GM12872 (cell line): ENCODE measurements at regions not wholly inside any gene's neighbourhood (a gene's known extent, or its start where the extent isn't known, plus 50 kb on each side); places are given as distances from the start of the nearest gene placed in this dataset.

ENCODE experiments used
- CTCF ChIP-seq: IDR thresholded peaks from 3 replicates; pipeline ENCODE4 v1.5.1; 2011; ENCODE audit warnings: low read depth, mild to moderate bottlenecking, low read length, moderate library complexity; ENCODE audit not compliant: insufficient read depth

DNA sequence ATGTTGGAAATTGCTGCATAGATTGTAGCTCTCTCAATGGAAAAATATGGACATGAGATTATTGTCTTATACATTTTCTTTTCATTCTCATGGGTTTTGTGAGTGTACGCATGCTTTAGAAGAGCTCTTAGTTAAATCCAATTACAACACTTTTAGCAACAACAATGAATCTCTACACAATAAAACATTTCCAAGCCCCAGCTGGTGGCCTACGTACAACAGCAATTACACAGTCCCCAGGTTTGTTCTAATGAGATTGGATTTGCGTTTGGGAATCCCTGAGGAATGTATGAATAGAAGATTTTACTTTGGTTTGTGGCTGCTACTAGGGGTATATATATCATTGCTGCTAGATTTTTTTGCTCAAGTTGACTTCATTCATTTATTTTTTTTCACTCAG, 98.6 kb downstream of the FHDC1 start:
- TF ChIP-seq CTCF = no peak

GRCh38 chr4:153036931-153037482, 100.9 kb downstream of the FHDC1 start:
- no peak for TF ChIP-seq CTCF

DNA sequence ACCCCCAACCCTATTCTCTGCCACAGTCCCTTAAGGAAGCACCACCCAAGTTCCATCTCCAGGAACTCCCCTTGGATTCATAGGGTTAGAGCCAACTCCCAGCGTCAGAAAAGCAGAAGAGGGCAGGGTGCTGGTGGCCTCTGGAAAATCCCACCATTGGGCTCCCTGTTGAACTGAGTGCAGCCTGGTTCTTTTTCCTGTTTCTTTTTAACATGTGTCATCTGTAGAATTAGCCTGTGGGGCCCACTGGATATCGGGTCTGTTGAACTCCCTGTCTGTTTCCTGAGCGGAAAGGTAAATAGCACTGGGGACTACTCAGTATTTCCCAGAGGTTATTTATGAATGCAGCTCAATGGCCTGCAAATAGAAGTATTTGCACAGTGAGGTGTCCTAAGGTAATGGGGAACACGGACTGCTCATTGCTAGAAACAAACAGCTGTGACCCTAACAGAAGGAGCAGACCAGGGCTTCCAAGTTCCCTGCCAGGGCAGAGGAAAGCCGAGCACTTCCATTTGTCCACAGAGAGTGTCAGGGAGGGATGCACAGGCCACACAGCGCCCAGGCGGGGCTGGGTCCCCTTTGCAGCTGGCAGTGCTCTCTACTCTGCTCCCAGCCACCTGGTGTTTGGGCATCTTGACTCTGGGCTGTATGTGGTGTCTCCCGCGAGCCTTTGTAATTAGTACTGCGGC, 102.6 kb downstream of the FHDC1 start:
- no peak for TF ChIP-seq CTCF

DNA sequence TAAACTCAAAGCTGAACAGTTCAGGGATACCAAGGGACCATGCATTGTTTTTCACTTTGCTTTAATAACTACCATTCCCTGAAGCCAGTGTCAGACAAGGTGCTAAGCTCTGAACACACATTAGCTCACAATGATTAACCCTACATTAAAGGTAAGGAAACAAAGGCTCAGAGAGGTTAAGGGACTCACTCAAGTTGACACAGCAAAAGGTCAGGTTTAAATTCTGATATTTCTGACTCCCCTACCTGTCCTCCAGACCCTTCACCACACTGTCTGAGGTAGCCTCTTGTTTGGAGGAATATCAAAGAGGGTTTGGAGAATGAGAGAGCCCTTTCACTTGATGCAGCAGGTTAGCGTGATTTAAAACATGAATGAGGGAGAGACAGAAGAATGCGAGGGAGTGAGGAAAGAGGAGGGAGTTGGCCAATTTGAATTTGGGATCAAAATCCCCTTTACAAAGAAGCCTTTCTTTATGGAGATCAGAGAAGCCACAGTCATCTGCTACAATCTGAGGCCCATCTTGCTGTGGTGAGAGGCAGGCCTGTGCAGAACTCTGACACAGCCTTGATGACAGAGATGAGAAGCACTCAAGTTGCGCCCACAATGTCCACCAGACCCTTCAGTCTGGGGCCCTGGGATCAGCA, 103.5 kb downstream of the FHDC1 start:
- TF ChIP-seq CTCF = no peak

- no peak for TF ChIP-seq CTCF
Measured at GRCh38 chr4:153040677-153041076, 104.6 kb downstream of the FHDC1 start.

DNA sequence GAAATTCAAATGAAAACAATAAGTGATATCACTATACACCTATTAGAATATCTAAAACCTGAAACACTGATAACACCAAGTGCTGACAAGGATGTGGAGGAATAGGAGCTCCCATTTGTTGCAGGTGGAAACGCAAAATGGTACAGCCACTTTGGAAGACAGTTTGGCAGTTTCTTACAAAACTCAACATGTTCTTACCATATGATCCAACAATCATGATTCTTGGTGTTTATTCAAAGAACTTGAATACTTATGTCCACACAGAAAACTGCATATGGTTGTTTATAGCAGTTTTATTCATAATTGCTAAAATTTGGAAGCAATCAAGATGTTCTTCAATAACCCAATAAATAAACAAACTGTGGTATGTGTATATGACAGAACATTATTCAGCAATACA, 107.9 kb downstream of the FHDC1 start:
- TF ChIP-seq CTCF = no peak

DNA sequence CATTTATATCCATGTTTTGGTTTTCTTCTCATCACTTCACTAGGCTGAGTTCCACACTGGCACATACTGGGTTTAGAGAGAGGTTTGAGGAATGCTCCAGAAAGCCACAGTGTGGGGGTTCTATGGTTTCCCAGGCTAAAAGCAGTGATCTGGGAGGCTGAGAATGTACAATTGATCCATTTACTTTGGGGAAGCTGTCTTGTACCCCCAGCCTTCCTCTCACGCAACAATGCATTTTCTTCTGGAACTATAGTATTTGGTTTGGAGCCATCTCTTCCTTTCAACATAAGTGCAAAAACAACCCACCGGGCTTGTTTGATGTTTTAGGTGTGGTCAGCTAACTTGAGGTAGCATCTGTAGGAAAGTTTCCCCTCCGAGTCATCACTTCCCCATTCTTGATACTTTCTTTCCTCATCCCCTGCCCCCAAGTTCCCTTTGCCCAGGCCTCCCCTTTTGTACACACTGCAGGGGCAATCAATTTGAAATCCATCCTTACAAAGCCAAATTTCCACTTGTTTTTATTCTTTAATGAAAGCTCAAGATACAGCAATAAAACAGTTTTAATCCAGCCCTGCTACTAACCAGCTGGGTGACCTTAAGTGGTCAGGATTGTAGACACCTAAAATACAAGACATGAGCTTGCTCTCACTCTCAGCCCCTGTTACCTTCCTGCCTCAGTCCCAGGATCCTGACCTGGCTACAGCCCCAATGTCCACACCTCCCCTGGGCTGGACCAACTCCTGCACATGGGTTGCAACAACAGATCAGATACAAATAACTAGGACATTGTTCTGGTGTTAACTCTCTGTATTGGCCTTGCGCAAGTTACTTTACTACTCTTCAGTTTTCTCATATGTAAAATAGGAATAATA, 109.2 kb downstream of the FHDC1 start:
- no peak for TF ChIP-seq CTCF
